ENCODE measurements at regions not wholly inside any gene's neighbourhood (a gene's known extent, or its start where the extent isn't known, plus 50 kb on each side); places are given as distances from the start of the nearest gene placed in this dataset.
A peak's percentile ranks its signal among the peaks of the same experiment; 100 is the strongest.

DNA sequence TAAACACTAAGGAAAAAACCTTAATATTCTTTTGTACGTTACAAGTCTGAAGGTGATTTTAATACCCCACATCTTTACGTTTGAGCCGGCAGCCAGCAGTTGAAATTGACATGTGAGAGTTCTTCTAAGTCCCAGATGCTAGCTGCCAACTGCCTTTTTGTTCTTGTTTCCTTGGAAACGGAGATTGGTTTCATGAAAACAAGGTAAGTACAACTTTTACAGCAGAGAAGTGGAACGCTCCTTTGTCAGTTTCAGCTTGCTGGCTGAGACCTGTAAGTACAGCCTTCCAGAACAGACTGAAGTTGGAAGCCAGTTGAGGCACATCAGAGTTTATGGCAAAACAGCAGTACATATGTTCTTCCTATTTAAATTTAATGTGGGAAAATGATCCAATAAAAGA is 1018.4 kb upstream of the ARRDC3 start:
- H3K27ac Mint-ChIP-seq, result no peak overlapping the region
- H3K9me3 Mint-ChIP-seq, result no peaks in the 10 kb centered on the region
- Histone ChIP-seq H3K4me1 (ENCODE audit: insufficient read depth) (no peaks in the 10 kb centered on the region), H3K36me3 (ENCODE audit: insufficient read depth) (no peaks in the 10 kb centered on the region), H3K4me3 (no peak overlapping the region), H3K79me2 (replicated peaks; ENCODE audit: insufficient read depth) (no peaks in the 10 kb centered on the region), H2AFZ (no peak overlapping the region), H4K20me1 (replicated peaks; ENCODE audit: insufficient read depth) (no peaks in the 10 kb centered on the region), H3K4me2 (no peak overlapping the region), H3K27me3 (ENCODE audit: insufficient read depth) (no peaks in the 10 kb centered on the region), H3K27ac (ENCODE audit: low read depth) (no peak overlapping the region), H3F3A (replicated peaks; ENCODE audit: low read depth) (no peaks in the 10 kb centered on the region), H3K9me2 (ENCODE audit: insufficient read depth) (no peaks in the 10 kb centered on the region)
- DNase-seq (ENCODE audit: low spot score) (peak; percentile 83), ATAC-seq (peak; percentile 79)
- H3K4me3 Mint-ChIP-seq, result no peak overlapping the region
- no peaks in the 10 kb centered on the region for H3K36me3 Mint-ChIP-seq (ENCODE audit: low read depth)
- TF ChIP-seq JUNB (IDR thresholded peaks at IDR 0.05; ENCODE audit: unreplicated experiment), result no peak
- no peak for TF ChIP-seq ETS1 (IDR thresholded peaks at IDR 0.05)
- no peaks in the 10 kb centered on the region for H3K27me3 Mint-ChIP-seq (ENCODE audit: insufficient read depth, low read depth, poor library complexity)
- H3K4me1 Mint-ChIP-seq, result no peaks in the 10 kb centered on the region

GRCh38 chr5:92394936-92395335 is 1011.8 kb upstream of the ARRDC3 start:
- no peak for TF ChIP-seq CREB1 (CRISPR knock-in tag; IDR thresholded peaks at IDR 0.05; ENCODE audit: low read depth)
- TF ChIP-seq STAT1 (IDR thresholded peaks at IDR 0.05; ENCODE audit: unreplicated experiment), result no peak
- no peak for TF ChIP-seq POLR2AphosphoS5 (IDR thresholded peaks at IDR 0.05; ENCODE audit: low read depth)
- TF ChIP-seq ZNF331 (CRISPR knock-in tag; IDR thresholded peaks at IDR 0.05; ENCODE audit: low read depth), result no peak
- TF ChIP-seq JUNB (IDR thresholded peaks at IDR 0.05; ENCODE audit: unreplicated experiment), result no peak
- no peak for TF ChIP-seq NANOG (IDR thresholded peaks at IDR 0.05; ENCODE audit: borderline replicate concordance)
- TF ChIP-seq ZNF114 (CRISPR knock-in tag; IDR thresholded peaks at IDR 0.05), result no peak
- TF ChIP-seq EZH2phosphoT487 (IDR thresholded peaks at IDR 0.05; ENCODE audit: unreplicated experiment), result no peak
- no peak for TF ChIP-seq ZNF462 (CRISPR knock-in tag; IDR thresholded peaks at IDR 0.05)
- H3K9me2 ChIP-seq (ENCODE audit: insufficient read depth), result no peaks in the 10 kb centered on the region
- H3K4me1 ChIP-seq (ENCODE audit: insufficient read depth), result no peaks in the 10 kb centered on the region
- H3K79me2 ChIP-seq (replicated peaks; ENCODE audit: insufficient read depth), result no peaks in the 10 kb centered on the region
- Mint-ChIP-seq H3K9me3 (no peaks in the 10 kb centered on the region), H3K4me1 (no peaks in the 10 kb centered on the region), H3K27ac (no peak overlapping the region), H3K27me3 (ENCODE audit: insufficient read depth, low read depth, poor library complexity) (no peaks in the 10 kb centered on the region), H3K4me3 (no peak overlapping the region), H3K36me3 (ENCODE audit: low read depth) (no peaks in the 10 kb centered on the region)
- H3K27ac ChIP-seq (ENCODE audit: low read depth), result no peak overlapping the region
- no peak overlapping the region for H3K4me3 ChIP-seq
- ATAC-seq (no peak), DNase-seq (ENCODE audit: low spot score) (no peak)
- no peaks in the 10 kb centered on the region for H4K20me1 ChIP-seq (replicated peaks; ENCODE audit: insufficient read depth)
- no peaks in the 10 kb centered on the region for H3K36me3 ChIP-seq (ENCODE audit: insufficient read depth)
- no peak overlapping the region for H2AFZ ChIP-seq
- no peaks in the 10 kb centered on the region for H3F3A ChIP-seq (replicated peaks; ENCODE audit: low read depth)
- no peak overlapping the region for H3K4me2 ChIP-seq
- H3K27me3 ChIP-seq (ENCODE audit: insufficient read depth), result no peaks in the 10 kb centered on the region

Data from GM23338 (cell line).